ENCODE measurements at regions not wholly inside any gene's neighbourhood (a gene's known extent, or its start where the extent isn't known, plus 50 kb on each side); places are given as distances from the start of the nearest gene placed in this dataset.

DNA sequence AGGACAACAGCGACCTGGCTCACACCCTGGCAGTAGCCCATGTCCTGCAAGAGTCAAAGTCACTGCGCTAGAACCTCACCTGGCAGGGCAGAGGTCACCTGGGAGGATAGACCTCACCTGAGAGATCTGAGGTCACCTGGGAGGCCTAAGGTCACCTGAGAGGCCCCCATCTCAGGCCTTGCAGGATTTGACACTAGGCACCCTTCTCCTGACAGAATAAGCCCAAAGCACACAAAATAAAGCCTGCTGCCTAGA lies 75.2 kb upstream of the SPTLC1 start:
- H2AFZ ChIP-seq (ENCODE audit: low read length), result no peak overlapping the region
- H3K9ac ChIP-seq (ENCODE audit: insufficient read depth, low read length), result no peak overlapping the region
- H3K9me3 ChIP-seq (ENCODE audit: control insufficient read depth, insufficient read depth, low read depth, low read length), result no peaks in the 10 kb centered on the region
- no peaks in the 10 kb centered on the region for H4K20me1 ChIP-seq (ENCODE audit: control insufficient read depth, extremely low read depth, insufficient read depth, low read length)
- H3K4me1 ChIP-seq (ENCODE audit: control insufficient read depth, extremely low read depth, insufficient read depth, low read length), result no peaks in the 10 kb centered on the region
- H3K36me3 ChIP-seq (ENCODE audit: control insufficient read depth, insufficient read depth, low read length), result no peaks in the 10 kb centered on the region
- no peaks in the 10 kb centered on the region for H3K79me2 ChIP-seq (ENCODE audit: control insufficient read depth, insufficient read depth, low read length)
- no peak for TF ChIP-seq EZH2 (IDR thresholded peaks at IDR 0.05; ENCODE audit: low read length, missing control alignments)
- TF ChIP-seq, protein P1, sequence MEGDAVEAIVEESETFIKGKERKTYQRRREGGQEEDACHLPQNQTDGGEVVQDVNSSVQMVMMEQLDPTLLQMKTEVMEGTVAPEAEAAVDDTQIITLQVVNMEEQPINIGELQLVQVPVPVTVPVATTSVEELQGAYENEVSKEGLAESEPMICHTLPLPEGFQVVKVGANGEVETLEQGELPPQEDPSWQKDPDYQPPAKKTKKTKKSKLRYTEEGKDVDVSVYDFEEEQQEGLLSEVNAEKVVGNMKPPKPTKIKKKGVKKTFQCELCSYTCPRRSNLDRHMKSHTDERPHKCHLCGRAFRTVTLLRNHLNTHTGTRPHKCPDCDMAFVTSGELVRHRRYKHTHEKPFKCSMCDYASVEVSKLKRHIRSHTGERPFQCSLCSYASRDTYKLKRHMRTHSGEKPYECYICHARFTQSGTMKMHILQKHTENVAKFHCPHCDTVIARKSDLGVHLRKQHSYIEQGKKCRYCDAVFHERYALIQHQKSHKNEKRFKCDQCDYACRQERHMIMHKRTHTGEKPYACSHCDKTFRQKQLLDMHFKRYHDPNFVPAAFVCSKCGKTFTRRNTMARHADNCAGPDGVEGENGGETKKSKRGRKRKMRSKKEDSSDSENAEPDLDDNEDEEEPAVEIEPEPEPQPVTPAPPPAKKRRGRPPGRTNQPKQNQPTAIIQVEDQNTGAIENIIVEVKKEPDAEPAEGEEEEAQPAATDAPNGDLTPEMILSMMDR (conservative IDR thresholded peaks at IDR 0.05 in 1 of 2, IDR thresholded peaks at IDR 0.05 in 1 of 2; ENCODE audit: low read depth in 1 of 2, low read length in 2 of 2), result no peak
- no peak overlapping the region for H3K4me2 ChIP-seq (ENCODE audit: extremely low read depth, insufficient read depth, low read length)
- H3K27ac ChIP-seq (ENCODE audit: insufficient read depth, low read length), result no peak overlapping the region
- no peak for DNase-seq (ENCODE audit: low read depth in 2 of 2)
- no peak overlapping the region for H3K4me3 ChIP-seq (replicated peaks in 1 of 4; ENCODE audit: control extremely low read depth in 1 of 4, insufficient read depth in 1 of 4, low read depth in 3 of 4, low read length in 4 of 4)
- H3K27me3 ChIP-seq (ENCODE audit: control insufficient read depth, insufficient read depth, low read length), result peaks cover 2% of the 10 kb centered on the region

DNA sequence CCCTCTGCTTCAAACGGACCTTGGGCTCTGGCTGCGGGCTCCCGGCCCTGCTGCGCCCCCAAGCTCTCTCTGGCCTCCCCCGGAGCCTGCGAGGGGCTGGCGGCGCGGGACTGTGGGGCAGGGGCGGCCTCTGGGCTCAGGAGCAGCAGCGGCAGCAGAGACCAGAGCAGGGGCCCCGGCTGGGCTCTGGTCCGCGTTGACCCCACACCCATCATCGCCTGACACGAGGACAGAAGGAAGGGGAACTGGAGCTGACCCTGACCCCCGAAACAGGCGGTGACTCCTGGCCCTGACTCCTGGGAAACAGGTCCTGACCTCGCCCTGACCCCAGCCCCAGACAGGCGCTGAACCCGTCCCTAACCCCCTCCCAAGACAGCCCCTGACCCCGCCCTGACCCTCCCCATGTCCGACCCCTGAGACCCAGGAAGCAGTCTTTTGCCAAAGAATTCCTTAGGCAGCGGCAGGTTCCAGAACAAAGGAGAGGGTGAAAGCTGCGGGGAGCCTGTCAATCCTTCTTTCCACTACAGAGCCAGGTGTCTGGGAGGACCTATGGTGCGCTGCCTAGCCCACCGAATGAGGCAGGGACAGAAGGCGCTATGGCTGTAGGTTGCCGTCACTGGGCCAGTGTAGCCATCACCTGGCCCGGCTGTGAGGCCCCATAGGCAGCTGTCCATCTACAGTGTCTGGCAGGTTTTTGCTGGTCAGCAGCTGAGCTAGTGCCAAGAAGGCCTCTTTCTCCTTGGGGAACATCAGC lies 74.7 kb upstream of the SPTLC1 start:
- no peak for DNase-seq (ENCODE audit: low read depth in 2 of 2)
- no peak overlapping the region for H3K4me3 ChIP-seq (replicated peaks in 1 of 4; ENCODE audit: control extremely low read depth in 1 of 4, insufficient read depth in 1 of 4, low read depth in 3 of 4, low read length in 4 of 4)
- no peaks in the 10 kb centered on the region for H3K36me3 ChIP-seq (ENCODE audit: control insufficient read depth, insufficient read depth, low read length)
- H3K9me3 ChIP-seq (ENCODE audit: control insufficient read depth, insufficient read depth, low read depth, low read length), result no peaks in the 10 kb centered on the region
- TF ChIP-seq, protein P1 (conservative IDR thresholded peaks at IDR 0.05 in 1 of 2, IDR thresholded peaks at IDR 0.05 in 1 of 2; ENCODE audit: low read depth in 1 of 2, low read length in 2 of 2), result no peak
- no peak for TF ChIP-seq EZH2 (IDR thresholded peaks at IDR 0.05; ENCODE audit: low read length, missing control alignments)
- H3K27ac ChIP-seq (ENCODE audit: insufficient read depth, low read length), result no peak overlapping the region
- no peaks in the 10 kb centered on the region for H4K20me1 ChIP-seq (ENCODE audit: control insufficient read depth, extremely low read depth, insufficient read depth, low read length)
- no peaks in the 10 kb centered on the region for H3K4me1 ChIP-seq (ENCODE audit: control insufficient read depth, extremely low read depth, insufficient read depth, low read length)
- H3K4me2 ChIP-seq (ENCODE audit: extremely low read depth, insufficient read depth, low read length), result no peak overlapping the region
- no peak overlapping the region for H3K9ac ChIP-seq (ENCODE audit: insufficient read depth, low read length)
- no peaks in the 10 kb centered on the region for H3K79me2 ChIP-seq (ENCODE audit: control insufficient read depth, insufficient read depth, low read length)
- no peak overlapping the region for H2AFZ ChIP-seq (ENCODE audit: low read length)
- H3K27me3 ChIP-seq (ENCODE audit: control insufficient read depth, insufficient read depth, low read length), result peaks cover 2% of the 10 kb centered on the region

GRCh38 chr9:92188969-92189781 lies 74.0 kb upstream of the SPTLC1 start:
- no peaks in the 10 kb centered on the region for H3K36me3 ChIP-seq (ENCODE audit: control insufficient read depth, insufficient read depth, low read length)
- no peak overlapping the region for H3K4me3 ChIP-seq (replicated peaks in 1 of 4; ENCODE audit: control extremely low read depth in 1 of 4, insufficient read depth in 1 of 4, low read depth in 3 of 4, low read length in 4 of 4)
- no peaks in the 10 kb centered on the region for H3K4me1 ChIP-seq (ENCODE audit: control insufficient read depth, extremely low read depth, insufficient read depth, low read length)
- H3K27me3 ChIP-seq (ENCODE audit: control insufficient read depth, insufficient read depth, low read length), result peaks cover 2% of the 10 kb centered on the region
- H2AFZ ChIP-seq (ENCODE audit: low read length), result no peak overlapping the region
- DNase-seq (ENCODE audit: low read depth in 2 of 2), result no peak
- no peak overlapping the region for H3K9ac ChIP-seq (ENCODE audit: insufficient read depth, low read length)
- H3K9me3 ChIP-seq (ENCODE audit: control insufficient read depth, insufficient read depth, low read depth, low read length), result no peaks in the 10 kb centered on the region
- TF ChIP-seq, protein P1 (conservative IDR thresholded peaks at IDR 0.05 in 1 of 2, IDR thresholded peaks at IDR 0.05 in 1 of 2; ENCODE audit: low read depth in 1 of 2, low read length in 2 of 2), result no peak
- no peak for TF ChIP-seq EZH2 (IDR thresholded peaks at IDR 0.05; ENCODE audit: low read length, missing control alignments)
- H3K4me2 ChIP-seq (ENCODE audit: extremely low read depth, insufficient read depth, low read length), result no peak overlapping the region
- H3K27ac ChIP-seq (ENCODE audit: insufficient read depth, low read length), result no peak overlapping the region
- H4K20me1 ChIP-seq (ENCODE audit: control insufficient read depth, extremely low read depth, insufficient read depth, low read length), result no peaks in the 10 kb centered on the region
- no peaks in the 10 kb centered on the region for H3K79me2 ChIP-seq (ENCODE audit: control insufficient read depth, insufficient read depth, low read length)

Measured in fibroblast of lung (primary cell).